ENCODE measurements at regions not wholly inside any gene's neighbourhood (a gene's known extent, or its start where the extent isn't known, plus 50 kb on each side); places are given as distances from the start of the nearest gene placed in this dataset.

- H3K36me3 ChIP-seq (replicated peaks in 1 of 2; ENCODE audit: control insufficient read depth in 1 of 2, insufficient read depth in 2 of 2, low read length in 2 of 2): no peaks in the 10 kb centered on the region
- DNase-seq (ENCODE audit: low spot score) (no peak), FAIRE-seq (no peak), ATAC-seq (no peak)
- H4K20me1 ChIP-seq (ENCODE audit: insufficient read depth, low read length): no peaks in the 10 kb centered on the region
- H3K27ac ChIP-seq (ENCODE audit: extremely low read length, insufficient read depth, low read length): no peak overlapping the region
- no TSS peak for BruUV-seq (replicated peaks)
- no peaks in the 10 kb centered on the region for H3K79me2 ChIP-seq (ENCODE audit: insufficient read depth, low read length)
- ChIA-PET CTCF (ENCODE audit: low intra/inter-chr PET ratio, low total read pairs) (no interaction called here), POLR2A (no interaction called here)
- H3K27me3 ChIP-seq (ENCODE audit: control insufficient read depth in 1 of 2, insufficient read depth in 2 of 2, low read length in 2 of 2): no peaks in the 10 kb centered on the region
- in situ Hi-C loops (cut with HindIII; ENCODE audit: extremely low pct_ligation_motif_present, low pct_unique_long_range_greater_than_20kb) (no loop called here), intact Hi-C loops (cut with micrococcal nuclease; ENCODE audit: unreplicated experiment) (no loop called here)
- no peak overlapping the region for H3K4me2 ChIP-seq (ENCODE audit: low read depth, low read length)
- WGBS (ENCODE audit: low lambda C conversion rate): no CpG with 5 or more reads among the region's 2 CpGs
- H3K9me3 ChIP-seq (ENCODE audit: low read length): no peaks in the 10 kb centered on the region
- no peak overlapping the region for H3K4me3 ChIP-seq (replicated peaks in 1 of 3; ENCODE audit: insufficient read depth in 1 of 3, low read depth in 2 of 3, low read length in 3 of 3)
- H2AFZ ChIP-seq (ENCODE audit: low read length): no peak overlapping the region
- H3K4me1 ChIP-seq (ENCODE audit: insufficient read depth, low read length): no peaks in the 10 kb centered on the region
- no peak overlapping the region for H3K9ac ChIP-seq (ENCODE audit: insufficient read depth, low read depth, low read length)
- no peak for TF ChIP-seq RFX5 (IDR thresholded peaks at IDR 0.05; ENCODE audit: low read depth, low read length)
- TF ChIP-seq HINFP (CRISPR knock-in tag; IDR thresholded peaks at IDR 0.05; ENCODE audit: low read depth): no peak
- no peak for TF ChIP-seq ATF3 (CRISPR knock-in tag; IDR thresholded peaks at IDR 0.05)
- TF ChIP-seq HNF1A (IDR thresholded peaks at IDR 0.05; ENCODE audit: low read depth): no peak
- no peak for TF ChIP-seq HNF1A (CRISPR knock-in tag; IDR thresholded peaks at IDR 0.05; ENCODE audit: borderline replicate concordance)
- TF ChIP-seq BRD4 (CRISPR knock-in tag; IDR thresholded peaks at IDR 0.05): no peak
- TF ChIP-seq ZNF556 (CRISPR knock-in tag; IDR thresholded peaks at IDR 0.05; ENCODE audit: borderline replicate concordance): no peak
- no peak for TF ChIP-seq ZNF749 (CRISPR knock-in tag; IDR thresholded peaks at IDR 0.05; ENCODE audit: borderline replicate concordance)
- no peak for TF ChIP-seq SMAD9 (CRISPR knock-in tag; IDR thresholded peaks at IDR 0.05)
- no peak for TF ChIP-seq SP4 (CRISPR knock-in tag; IDR thresholded peaks at IDR 0.05)
- no peak for TF ChIP-seq CREB3 (CRISPR knock-in tag; IDR thresholded peaks at IDR 0.05)
- no peak for TF ChIP-seq ZSCAN29 (CRISPR knock-in tag; conservative IDR thresholded peaks at IDR 0.05)
- TF ChIP-seq ARID4A (CRISPR knock-in tag; IDR thresholded peaks at IDR 0.05; ENCODE audit: borderline replicate concordance): no peak
- TF ChIP-seq DPF2 (CRISPR knock-in tag; IDR thresholded peaks at IDR 0.05; ENCODE audit: borderline replicate concordance, low read depth): no peak
- TF ChIP-seq MAFG (CRISPR knock-in tag; IDR thresholded peaks at IDR 0.05): no peak
Measured at GRCh38 chrX:7362111-7362510, 214.2 kb upstream of the PUDP start.

Measured in HepG2 (cell line).